Astrocyte of the hippocampus (primary cell): ENCODE measurements at regions not wholly inside any gene's neighbourhood (a gene's known extent, or its start where the extent isn't known, plus 50 kb on each side); places are given as distances from the start of the nearest gene placed in this dataset.

ENCODE experiments used
- DNase-seq: peaks from one replicate; pipeline ENCODE4 v3.0.0; 2011; ENCODE audit warnings: low read depth, low spot score

- peak; percentile 21 for DNase-seq
These were observed 143.6 kb downstream of the SLIT2 start for GRCh38 chr4:20395160-20395773.

GRCh38 chr4:20403290-20403689 is 151.6 kb downstream of the SLIT2 start:
- DNase-seq = no peak

GRCh38 chr4:20403846-20404245 is 152.1 kb downstream of the SLIT2 start:
- DNase-seq = no peak

- DNase-seq = peak; percentile 42
These were observed 156.9 kb downstream of the SLIT2 start for GRCh38 chr4:20408611-20409010.

GRCh38 chr4:20412072-20412471 is 160.4 kb downstream of the SLIT2 start:
- no peak for DNase-seq

GRCh38 chr4:20416800-20417199 is 165.1 kb downstream of the SLIT2 start:
- DNase-seq = no peak

GRCh38 chr4:20418861-20419451 is 167.3 kb downstream of the SLIT2 start:
- DNase-seq = peak; percentile 57

- no peak for DNase-seq
These were observed 169.4 kb downstream of the SLIT2 start for GRCh38 chr4:20420916-20421602.

GRCh38 chr4:20421603-20421985 is 169.9 kb downstream of the SLIT2 start:
- no peak for DNase-seq

- DNase-seq = peak; percentile 67
These were observed 170.7 kb downstream of the SLIT2 start for GRCh38 chr4:20422398-20422797.

- DNase-seq = no peak
These were observed 171.7 kb downstream of the SLIT2 start for GRCh38 chr4:20423420-20423819.

GRCh38 chr4:20426028-20426427 is 174.3 kb downstream of the SLIT2 start:
- DNase-seq = no peak

- peak; percentile 12 for DNase-seq
These were observed 176.9 kb downstream of the SLIT2 start for GRCh38 chr4:20428436-20429160.

GRCh38 chr4:20430259-20430941 is 178.7 kb downstream of the SLIT2 start:
- DNase-seq = no peak

GRCh38 chr4:20431543-20431951 is 179.8 kb downstream of the SLIT2 start:
- peak; percentile 51 for DNase-seq

- peak; percentile 44 for DNase-seq
These were observed 180.4 kb downstream of the SLIT2 start for GRCh38 chr4:20432088-20432487.

- DNase-seq = peak; percentile 29
These were observed 181.5 kb downstream of the SLIT2 start for GRCh38 chr4:20433097-20433705.

GRCh38 chr4:20440170-20440569 is 188.5 kb downstream of the SLIT2 start:
- no peak for DNase-seq

- no peak for DNase-seq
These were observed 191.5 kb downstream of the SLIT2 start for GRCh38 chr4:20443015-20443805.

- no peak for DNase-seq
These were observed 193.1 kb downstream of the SLIT2 start for GRCh38 chr4:20444599-20445337.
